ENCODE measurements at regions not wholly inside any gene's neighbourhood (a gene's known extent, or its start where the extent isn't known, plus 50 kb on each side); places are given as distances from the start of the nearest gene placed in this dataset.

DNA sequence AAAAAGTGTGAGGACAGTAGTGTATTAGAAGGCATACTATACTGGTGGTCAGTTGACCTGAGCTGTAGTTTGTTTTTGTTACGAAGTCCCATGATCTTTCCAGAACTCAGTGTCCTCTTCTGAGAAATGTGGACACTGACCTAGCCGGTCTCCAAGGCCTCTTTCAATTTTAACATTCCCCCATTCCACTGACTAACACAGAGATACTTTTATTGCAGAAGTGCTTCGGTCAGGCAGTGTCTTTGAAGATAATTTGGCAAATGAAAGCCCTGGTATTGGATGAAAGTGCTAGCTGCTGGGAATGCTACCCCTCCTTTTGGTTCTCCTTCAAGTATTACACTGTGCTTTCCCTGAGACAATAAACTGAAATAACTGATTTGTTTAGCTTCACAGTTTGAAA, 89.4 kb downstream of the LMO4 start:
- BruUV-seq (replicated peaks): no TSS peak
- H3K4me3 ChIP-seq (ENCODE audit: low read depth, low read length): no peak overlapping the region
- no peaks in the 10 kb centered on the region for H3K9me3 ChIP-seq
- H3K27me3 ChIP-seq (replicated peaks; ENCODE audit: control insufficient read depth, insufficient read depth, low read length): no peaks in the 10 kb centered on the region
- no peak overlapping the region for H3K4me3 Mint-ChIP-seq (ENCODE audit: unreplicated experiment)
- intact Hi-C loops (cut with micrococcal nuclease; ENCODE audit: unreplicated experiment): no loop called here
- DNase-seq: no peak
- H3K36me3 ChIP-seq (ENCODE audit: control insufficient read depth, insufficient read depth, low read length): no peaks in the 10 kb centered on the region
- TF ChIP-seq, protein P1, sequence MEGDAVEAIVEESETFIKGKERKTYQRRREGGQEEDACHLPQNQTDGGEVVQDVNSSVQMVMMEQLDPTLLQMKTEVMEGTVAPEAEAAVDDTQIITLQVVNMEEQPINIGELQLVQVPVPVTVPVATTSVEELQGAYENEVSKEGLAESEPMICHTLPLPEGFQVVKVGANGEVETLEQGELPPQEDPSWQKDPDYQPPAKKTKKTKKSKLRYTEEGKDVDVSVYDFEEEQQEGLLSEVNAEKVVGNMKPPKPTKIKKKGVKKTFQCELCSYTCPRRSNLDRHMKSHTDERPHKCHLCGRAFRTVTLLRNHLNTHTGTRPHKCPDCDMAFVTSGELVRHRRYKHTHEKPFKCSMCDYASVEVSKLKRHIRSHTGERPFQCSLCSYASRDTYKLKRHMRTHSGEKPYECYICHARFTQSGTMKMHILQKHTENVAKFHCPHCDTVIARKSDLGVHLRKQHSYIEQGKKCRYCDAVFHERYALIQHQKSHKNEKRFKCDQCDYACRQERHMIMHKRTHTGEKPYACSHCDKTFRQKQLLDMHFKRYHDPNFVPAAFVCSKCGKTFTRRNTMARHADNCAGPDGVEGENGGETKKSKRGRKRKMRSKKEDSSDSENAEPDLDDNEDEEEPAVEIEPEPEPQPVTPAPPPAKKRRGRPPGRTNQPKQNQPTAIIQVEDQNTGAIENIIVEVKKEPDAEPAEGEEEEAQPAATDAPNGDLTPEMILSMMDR (IDR thresholded peaks at IDR 0.05; ENCODE audit: insufficient read depth in 1 of 2, low read depth in 1 of 2, low read length in 1 of 2, severe bottlenecking in 1 of 2, unreplicated experiment in 1 of 2): no peak
- H3K27me3 Mint-ChIP-seq (ENCODE audit: insufficient read depth, unreplicated experiment): no peaks in the 10 kb centered on the region
- H3K9me3 Mint-ChIP-seq (ENCODE audit: unreplicated experiment): peaks cover 10% of the 10 kb centered on the region
- ChIA-PET CTCF (no interaction called here), POLR2A (no interaction called here)
- H3K27ac Mint-ChIP-seq (ENCODE audit: unreplicated experiment): no peak overlapping the region
- H3K4me1 Mint-ChIP-seq (ENCODE audit: low read depth, unreplicated experiment): no peaks in the 10 kb centered on the region
- no peaks in the 10 kb centered on the region for H3K36me3 Mint-ChIP-seq (ENCODE audit: insufficient read depth, unreplicated experiment)
- no peaks in the 10 kb centered on the region for H3K4me1 ChIP-seq

DNA sequence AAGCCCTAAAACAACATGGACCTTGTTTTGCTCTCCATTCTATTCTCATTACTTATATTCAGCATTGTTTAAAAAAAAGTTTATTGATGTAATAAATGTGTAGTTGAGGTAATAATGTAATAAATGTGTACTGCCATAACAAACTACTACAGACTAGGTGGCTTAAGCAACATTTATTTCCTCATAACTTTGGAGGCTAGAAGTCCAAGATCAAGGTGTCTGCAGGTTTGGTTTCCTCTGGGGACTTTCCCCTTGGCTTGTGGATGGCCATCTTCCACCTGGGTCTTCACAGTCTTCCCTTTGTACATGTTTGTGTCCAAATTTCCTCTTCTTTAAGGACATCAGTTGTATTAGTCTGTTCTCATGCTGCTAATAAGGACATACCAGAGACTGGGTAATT, 93.1 kb downstream of the LMO4 start:
- Histone ChIP-seq H3K27me3 (replicated peaks; ENCODE audit: control insufficient read depth, insufficient read depth, low read length) (no peaks in the 10 kb centered on the region), H3K9me3 (no peaks in the 10 kb centered on the region), H3K4me1 (no peaks in the 10 kb centered on the region), H3K36me3 (ENCODE audit: control insufficient read depth, insufficient read depth, low read length) (no peaks in the 10 kb centered on the region), H3K4me3 (ENCODE audit: low read depth, low read length) (no peak overlapping the region)
- BruUV-seq (replicated peaks): no TSS peak
- Mint-ChIP-seq H3K9me3 (ENCODE audit: unreplicated experiment) (peaks cover 10% of the 10 kb centered on the region), H3K27me3 (ENCODE audit: insufficient read depth, unreplicated experiment) (no peaks in the 10 kb centered on the region), H3K27ac (ENCODE audit: unreplicated experiment) (no peak overlapping the region), H3K36me3 (ENCODE audit: insufficient read depth, unreplicated experiment) (no peaks in the 10 kb centered on the region), H3K4me3 (ENCODE audit: unreplicated experiment) (no peak overlapping the region), H3K4me1 (ENCODE audit: low read depth, unreplicated experiment) (no peaks in the 10 kb centered on the region)
- intact Hi-C loops (cut with micrococcal nuclease; ENCODE audit: unreplicated experiment): no loop called here
- ChIA-PET CTCF (no interaction called here), POLR2A (no interaction called here)
- TF ChIP-seq, protein P1 (IDR thresholded peaks at IDR 0.05; ENCODE audit: insufficient read depth in 1 of 2, low read depth in 1 of 2, low read length in 1 of 2, severe bottlenecking in 1 of 2, unreplicated experiment in 1 of 2): no peak
- no peak for DNase-seq

DNA sequence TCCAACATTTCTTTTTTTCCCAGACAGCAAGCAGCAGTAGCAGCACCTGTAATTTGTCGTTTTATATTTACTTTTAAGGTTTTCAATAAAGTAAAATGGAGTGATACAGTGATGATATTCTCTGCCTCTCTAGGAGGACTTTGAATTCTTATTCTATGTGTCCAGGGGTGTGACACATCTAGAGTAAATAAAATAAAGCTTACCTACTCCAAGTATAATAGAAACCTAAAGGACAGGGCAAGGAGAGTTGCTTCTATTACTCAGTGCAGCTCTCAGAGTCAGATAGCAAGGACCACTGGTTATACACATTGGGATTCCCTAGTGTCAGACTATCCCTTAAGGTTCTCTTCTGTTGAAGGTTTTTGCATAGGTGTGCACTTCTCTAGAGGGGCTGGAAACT, 95.9 kb downstream of the LMO4 start:
- CTCF ChIA-PET: no interaction called here
- no peaks in the 10 kb centered on the region for H3K36me3 Mint-ChIP-seq (ENCODE audit: insufficient read depth, unreplicated experiment)
- no peak overlapping the region for H3K27ac Mint-ChIP-seq (ENCODE audit: unreplicated experiment)
- DNase-seq: no peak
- Histone ChIP-seq H3K36me3 (ENCODE audit: control insufficient read depth, insufficient read depth, low read length) (no peaks in the 10 kb centered on the region), H3K4me3 (ENCODE audit: low read depth, low read length) (no peak overlapping the region), H3K4me1 (no peaks in the 10 kb centered on the region), H3K27me3 (replicated peaks; ENCODE audit: control insufficient read depth, insufficient read depth, low read length) (no peaks in the 10 kb centered on the region), H3K9me3 (no peaks in the 10 kb centered on the region)
- POLR2A ChIA-PET: no interaction called here
- no peaks in the 10 kb centered on the region for H3K4me1 Mint-ChIP-seq (ENCODE audit: low read depth, unreplicated experiment)
- TF ChIP-seq, protein P1 (IDR thresholded peaks at IDR 0.05; ENCODE audit: insufficient read depth in 1 of 2, low read depth in 1 of 2, low read length in 1 of 2, severe bottlenecking in 1 of 2, unreplicated experiment in 1 of 2): no peak
- intact Hi-C loops (cut with micrococcal nuclease; ENCODE audit: unreplicated experiment): no loop called here
- H3K9me3 Mint-ChIP-seq (ENCODE audit: unreplicated experiment): peaks cover 10% of the 10 kb centered on the region
- no peaks in the 10 kb centered on the region for H3K27me3 Mint-ChIP-seq (ENCODE audit: insufficient read depth, unreplicated experiment)
- H3K4me3 Mint-ChIP-seq (ENCODE audit: unreplicated experiment): no peak overlapping the region
- BruUV-seq (replicated peaks): no TSS peak

Measured in Caco-2 (cell line).